ENCODE measurements at regions not wholly inside any gene's neighbourhood (a gene's known extent, or its start where the extent isn't known, plus 50 kb on each side); places are given as distances from the start of the nearest gene placed in this dataset.

DNA sequence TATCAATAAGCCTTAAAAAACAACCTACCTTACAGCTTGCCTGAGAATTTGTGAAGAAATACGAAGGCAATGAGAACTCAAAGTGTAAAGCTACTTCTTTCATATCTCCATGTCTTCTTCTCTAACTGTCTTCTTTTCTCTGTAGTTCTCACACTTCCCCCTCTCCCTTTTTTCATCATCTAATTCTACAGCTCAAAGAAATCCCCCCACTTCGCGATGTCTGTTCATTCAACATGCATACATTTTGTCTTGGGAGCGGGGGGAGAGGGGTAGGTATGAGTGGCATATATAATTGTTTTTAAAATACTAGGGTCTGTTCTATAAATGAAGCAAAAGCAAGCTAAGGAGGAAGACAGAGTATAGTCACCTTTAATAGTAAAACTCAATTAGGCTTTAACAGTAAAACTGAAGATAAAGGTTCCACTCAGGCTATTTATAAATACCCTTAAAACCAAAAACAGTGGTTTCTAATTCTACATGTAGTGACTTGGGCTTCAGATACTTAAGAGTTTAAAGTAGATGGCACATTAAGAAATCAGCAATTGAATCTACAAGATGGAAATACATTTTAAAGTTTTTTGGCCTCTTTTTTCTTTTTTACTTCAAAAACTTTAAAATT, 106.9 kb downstream of the KLF12 start:
- H3K4me2 ChIP-seq (ENCODE audit: low read length), result peak overlapping the region; percentile 89

DNA sequence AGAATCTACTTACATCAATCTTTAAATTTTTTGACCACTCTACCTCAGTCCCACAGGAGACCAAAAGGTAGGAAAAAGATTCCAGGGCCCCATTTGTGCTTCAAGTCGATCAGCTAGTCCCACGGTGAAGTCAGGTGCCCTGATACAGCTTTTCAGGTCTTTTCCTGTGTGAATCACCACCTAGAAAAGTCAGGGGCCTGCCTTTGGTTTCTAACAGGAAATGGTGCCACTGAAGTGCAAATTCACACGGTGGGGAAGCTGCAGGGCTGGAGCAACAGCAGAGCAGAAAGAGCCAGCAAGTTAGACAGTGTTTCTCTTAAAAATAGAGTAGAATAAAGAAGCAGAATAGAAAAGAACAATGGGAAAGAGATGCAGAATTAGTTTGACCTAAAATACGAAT, 107.5 kb downstream of the KLF12 start:
- H3K9me2 ChIP-seq (ENCODE audit: insufficient read depth, low read length), result no peaks in the 10 kb centered on the region
- TF ChIP-seq EZH2phosphoT487 (IDR thresholded peaks at IDR 0.05; ENCODE audit: borderline replicate concordance, low read depth, low read length), result no peak
- TF ChIP-seq, protein P1, sequence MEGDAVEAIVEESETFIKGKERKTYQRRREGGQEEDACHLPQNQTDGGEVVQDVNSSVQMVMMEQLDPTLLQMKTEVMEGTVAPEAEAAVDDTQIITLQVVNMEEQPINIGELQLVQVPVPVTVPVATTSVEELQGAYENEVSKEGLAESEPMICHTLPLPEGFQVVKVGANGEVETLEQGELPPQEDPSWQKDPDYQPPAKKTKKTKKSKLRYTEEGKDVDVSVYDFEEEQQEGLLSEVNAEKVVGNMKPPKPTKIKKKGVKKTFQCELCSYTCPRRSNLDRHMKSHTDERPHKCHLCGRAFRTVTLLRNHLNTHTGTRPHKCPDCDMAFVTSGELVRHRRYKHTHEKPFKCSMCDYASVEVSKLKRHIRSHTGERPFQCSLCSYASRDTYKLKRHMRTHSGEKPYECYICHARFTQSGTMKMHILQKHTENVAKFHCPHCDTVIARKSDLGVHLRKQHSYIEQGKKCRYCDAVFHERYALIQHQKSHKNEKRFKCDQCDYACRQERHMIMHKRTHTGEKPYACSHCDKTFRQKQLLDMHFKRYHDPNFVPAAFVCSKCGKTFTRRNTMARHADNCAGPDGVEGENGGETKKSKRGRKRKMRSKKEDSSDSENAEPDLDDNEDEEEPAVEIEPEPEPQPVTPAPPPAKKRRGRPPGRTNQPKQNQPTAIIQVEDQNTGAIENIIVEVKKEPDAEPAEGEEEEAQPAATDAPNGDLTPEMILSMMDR (conservative IDR thresholded peaks at IDR 0.05; ENCODE audit: low read length), result no peak
- peak overlapping the region; percentile 83 for H3K27ac ChIP-seq (ENCODE audit: low read depth, low read length, poor library complexity, severe bottlenecking)
- peaks cover 43% of the 10 kb centered on the region for H3K36me3 ChIP-seq (ENCODE audit: insufficient read depth, low read length)
- peaks cover 32% of the 10 kb centered on the region; the same call in 1 of the 2 replicates for H3K79me2 ChIP-seq (ENCODE audit: insufficient read depth, low read depth, low read length)
- peak overlapping the region; percentile 56 for H3K4me3 ChIP-seq (ENCODE audit: low read depth, low read length, poor library complexity, severe bottlenecking)
- H3K4me2 ChIP-seq (ENCODE audit: low read length), result peak overlapping the region; percentile 89
- peaks cover 48% of the 10 kb centered on the region for H3K4me1 ChIP-seq (ENCODE audit: insufficient read depth, low read length, poor library complexity, severe bottlenecking)
- no TSS peak for BruUV-seq (replicated peaks)
- CTCF ChIA-PET (ENCODE audit: unreplicated experiment), result interaction anchor here (0.8 kb wide), 1 partner anchor 35 kb away, joined by 3 read pairs; no protein-coding TSS in a partner anchor
- peak overlapping the region; percentile 70 for H2AFZ ChIP-seq (ENCODE audit: low read length)
- H4K20me1 ChIP-seq (ENCODE audit: insufficient read depth, low read length), result no peaks in the 10 kb centered on the region
- POLR2A ChIA-PET, result interaction anchor here (0.6 to 2.1 kb wide), 12 partner anchors 9 to 136 kb away, joined by 3 to 21 read pairs (median 5); no protein-coding TSS in a partner anchor
- peak; percentile 82 for DNase-seq (ENCODE audit: low spot score)
- peaks cover 38% of the 10 kb centered on the region for H3K9me3 ChIP-seq (ENCODE audit: low read length)
- intact Hi-C loops (cut with micrococcal nuclease; ENCODE audit: unreplicated experiment), result loop anchor here (1.0 to 10.0 kb wide), 5 partner anchors 36 to 258 kb away; partner anchors contain the start of gene KLF12

More for the DNA sequence above, 106.9 kb downstream of the KLF12 start:
- Histone ChIP-seq H3K79me2 (ENCODE audit: insufficient read depth, low read depth, low read length) (peaks cover 32% of the 10 kb centered on the region; the same call in 1 of the 2 replicates), H3K9me2 (ENCODE audit: insufficient read depth, low read length) (no peaks in the 10 kb centered on the region), H4K20me1 (ENCODE audit: insufficient read depth, low read length) (no peaks in the 10 kb centered on the region), H3K4me1 (ENCODE audit: insufficient read depth, low read length, poor library complexity, severe bottlenecking) (peaks cover 48% of the 10 kb centered on the region), H3K27ac (ENCODE audit: low read depth, low read length, poor library complexity, severe bottlenecking) (peak overlapping the region; percentile 83), H2AFZ (ENCODE audit: low read length) (peak overlapping the region; percentile 70), H3K9me3 (ENCODE audit: low read length) (peaks cover 33% of the 10 kb centered on the region), H3K4me3 (ENCODE audit: low read depth, low read length, poor library complexity, severe bottlenecking) (peak overlapping the region; percentile 56), H3K36me3 (ENCODE audit: insufficient read depth, low read length) (peaks cover 38% of the 10 kb centered on the region)
- CTCF ChIA-PET (ENCODE audit: unreplicated experiment), result interaction anchor here (0.8 kb wide), 1 partner anchor 35 kb away, joined by 3 read pairs; no protein-coding TSS in a partner anchor
- DNase-seq (ENCODE audit: low spot score), result peak; percentile 14
- no peak for TF ChIP-seq EZH2phosphoT487 (IDR thresholded peaks at IDR 0.05; ENCODE audit: borderline replicate concordance, low read depth, low read length)
- TF ChIP-seq, protein P1 (conservative IDR thresholded peaks at IDR 0.05; ENCODE audit: low read length), result no peak
- POLR2A ChIA-PET, result interaction anchor here (0.6 to 2.1 kb wide), 14 partner anchors 8 to 260 kb away, joined by 3 to 21 read pairs (median 4); no protein-coding TSS in a partner anchor
- TSS peak; percentile 69 for BruUV-seq (replicated peaks)
- intact Hi-C loops (cut with micrococcal nuclease; ENCODE audit: unreplicated experiment), result loop anchor here (2.0 to 10.0 kb wide), 4 partner anchors 36 to 258 kb away; no protein-coding TSS in a partner anchor
